HEK293 (cell line): ENCODE measurements at regions not wholly inside any gene's neighbourhood (a gene's known extent, or its start where the extent isn't known, plus 50 kb on each side); places are given as distances from the start of the nearest gene placed in this dataset.

Experiments
- CTCF ChIA-PET: fragments of 350-600 bp; formaldehyde crosslinking; extraction: SDS; loops from one replicate; lab custom pipeline; 2021; ENCODE audit warnings: antibody characterized with exemption; lab: Yijun Ruan, JAX
- POLR2A ChIA-PET: fragments of 300-600 bp; formaldehyde crosslinking; extraction: SDS; loops from one replicate; lab custom pipeline; 2020; ENCODE audit warnings: antibody characterized with exemption, inconsistent platforms; lab: Yijun Ruan, JAX
- H3K27ac ChIP-seq: fragments of 200-500 bp; sonication (Bioruptor generic); 2 replicates; pipeline ENCODE4 v1.5.1; 2014; ENCODE audit warnings: low read depth, low read length, control low read depth, inconsistent platforms; ENCODE audit errors: extremely low read depth
- H3K36me3 ChIP-seq, 2 experiments: fragments of 200-500 bp in 1 of 2; sonication (Bioruptor generic) in 1 of 2; 1 replicate in 1 of 2; 2 replicates in 1 of 2; pipeline ENCODE4 v1.5.1; 2014 to 2017; ENCODE audit warnings: inconsistent platforms in 2 of 2, low read length in 2 of 2; ENCODE audit not compliant: control insufficient read depth in 2 of 2, insufficient read depth in 1 of 2
- H3K4me1 ChIP-seq: fragments of 200-500 bp; sonication (Bioruptor generic); 2 replicates; pipeline ENCODE4 v1.5.1; 2014; ENCODE audit warnings: mild to moderate bottlenecking, low read length, inconsistent platforms; ENCODE audit not compliant: control insufficient read depth, insufficient read depth
- H3K4me3 ChIP-seq: 2 replicates; pipeline ENCODE4 v1.5.1; 2011; ENCODE audit warnings: low read depth, mild to moderate bottlenecking, control low read depth, low read length, moderate library complexity
- H3K9me3 ChIP-seq: fragments of 200-500 bp; sonication (Bioruptor generic); 2 replicates; pipeline ENCODE4 v1.5.1; 2014; ENCODE audit warnings: low read depth, low read length, inconsistent platforms; ENCODE audit not compliant: control insufficient read depth, insufficient read depth
- BCL11B ChIP-seq: fragments of 450-650 bp; formaldehyde crosslinking; IDR thresholded peaks from 2 replicates; pipeline ENCODE4 v1.5.1; 2016; ENCODE audit warnings: low read depth, missing biosample characterization, missing genetic modification characterization
- KLF1 ChIP-seq: fragments of 450-650 bp; formaldehyde crosslinking; IDR thresholded peaks from 2 replicates; pipeline ENCODE4 v1.5.1; 2016; ENCODE audit warnings: missing biosample characterization, missing genetic modification characterization
- MEIS1 ChIP-seq: sonication (generic); formaldehyde crosslinking; IDR thresholded peaks from 2 replicates; pipeline ENCODE4 v1.8.1; 2022; ENCODE audit warnings: missing genetic modification reagents, mild to moderate bottlenecking, borderline replicate concordance
- MZF1 ChIP-seq: fragments of 450-650 bp; formaldehyde crosslinking; IDR thresholded peaks from 2 replicates; pipeline ENCODE4 v1.5.1; 2017; ENCODE audit warnings: missing biosample characterization, missing genetic modification characterization, borderline replicate concordance
- OSR2 ChIP-seq: fragments of 450-650 bp; formaldehyde crosslinking; IDR thresholded peaks from 2 replicates; pipeline ENCODE4 v1.5.1; 2016; ENCODE audit warnings: missing biosample characterization, missing genetic modification characterization
- TCF7L2 ChIP-seq: IDR thresholded peaks from 2 replicates; pipeline ENCODE4 v1.6.1; 2011; ENCODE audit warnings: low read depth, mild to moderate bottlenecking, inconsistent platforms, low read length, moderate library complexity, borderline replicate concordance
- YY2 ChIP-seq: fragments of 450-650 bp; formaldehyde crosslinking; IDR thresholded peaks from 2 replicates; pipeline ENCODE4 v1.5.1; 2016; ENCODE audit warnings: missing biosample characterization, missing genetic modification characterization
- ZNF121 ChIP-seq: fragments of 450-650 bp; formaldehyde crosslinking; IDR thresholded peaks from 2 replicates; pipeline ENCODE4 v1.5.1; 2016; ENCODE audit warnings: missing biosample characterization, missing genetic modification characterization
- ZNF138 ChIP-seq: fragments of 450-650 bp; formaldehyde crosslinking; IDR thresholded peaks from 2 replicates; pipeline ENCODE4 v1.5.1; 2016; ENCODE audit warnings: missing biosample characterization, missing genetic modification characterization, borderline replicate concordance
- ZNF214 ChIP-seq: fragments of 450-650 bp; formaldehyde crosslinking; IDR thresholded peaks from 2 replicates; pipeline ENCODE4 v1.5.1; 2017; ENCODE audit warnings: missing biosample characterization, mild to moderate bottlenecking, missing genetic modification characterization, borderline replicate concordance
- ZNF341 ChIP-seq: fragments of 450-650 bp; formaldehyde crosslinking; IDR thresholded peaks from 2 replicates; pipeline ENCODE4; 2016; ENCODE audit warnings: low read depth, missing biosample characterization, missing genetic modification characterization
- ZNF394 ChIP-seq: fragments of 450-650 bp; formaldehyde crosslinking; IDR thresholded peaks from 2 replicates; pipeline ENCODE4 v1.5.1; 2016; ENCODE audit warnings: missing biosample characterization, missing genetic modification characterization, mild to moderate bottlenecking, moderate library complexity, borderline replicate concordance
- ZNF48 ChIP-seq: fragments of 450-650 bp; formaldehyde crosslinking; IDR thresholded peaks from 2 replicates; pipeline ENCODE4 v1.5.1; 2016; ENCODE audit warnings: missing biosample characterization, missing genetic modification characterization
- ZNF561 ChIP-seq: fragments of 450-650 bp; IDR thresholded peaks from 2 replicates; pipeline ENCODE4 v1.5.1; 2018; ENCODE audit warnings: missing biosample characterization, missing genetic modification characterization, borderline replicate concordance
- ZNF610 ChIP-seq: fragments of 450-650 bp; formaldehyde crosslinking; IDR thresholded peaks from 2 replicates; pipeline ENCODE4 v1.5.1; 2016; ENCODE audit warnings: missing biosample characterization, missing genetic modification characterization, borderline replicate concordance
- ZNF621 ChIP-seq: fragments of 450-650 bp; formaldehyde crosslinking; IDR thresholded peaks from 2 replicates; pipeline ENCODE4 v1.5.1; 2017; ENCODE audit warnings: missing biosample characterization, missing genetic modification characterization
- ZNF701 ChIP-seq: fragments of 450-650 bp; formaldehyde crosslinking; IDR thresholded peaks from 2 replicates; pipeline ENCODE4 v1.5.1; 2016; ENCODE audit warnings: missing biosample characterization, missing genetic modification characterization
- ZNF76 ChIP-seq: fragments of 450-650 bp; formaldehyde crosslinking; IDR thresholded peaks from 2 replicates; pipeline ENCODE4; 2016; ENCODE audit warnings: low read depth, missing biosample characterization, missing genetic modification characterization, borderline replicate concordance
- ZSCAN23 ChIP-seq: fragments of 450-650 bp; formaldehyde crosslinking; IDR thresholded peaks from 2 replicates; pipeline ENCODE4 v1.5.1; 2016; ENCODE audit warnings: missing biosample characterization, missing genetic modification characterization
- TF ChIP-seq, protein P1 (sequence below): fragments of 450-650 bp; formaldehyde crosslinking; IDR thresholded peaks from 2 replicates; pipeline ENCODE4 v1.5.1; 2016; ENCODE audit warnings: missing biosample characterization, missing genetic modification characterization
- TF ChIP-seq, protein P2 (sequence below): fragments of 450-650 bp; formaldehyde crosslinking; IDR thresholded peaks from 2 replicates; pipeline ENCODE4 v1.5.0; 2017; ENCODE audit warnings: missing biosample characterization, missing genetic modification characterization, borderline replicate concordance

GRCh38 chr9:110093417-110093816 is 114.5 kb downstream of the C9orf152 start:
- H3K36me3 ChIP-seq, result no peaks in the 10 kb centered on the region
- TF ChIP-seq MZF1 (no peak), ZNF121 (tag by site-specific recombination) (no peak), ZNF341 (tag by site-specific recombination) (no peak), ZNF621 (no peak), ZNF394 (no peak), ZNF610 (tag by site-specific recombination) (no peak), ZNF561 (no peak), OSR2 (tag by site-specific recombination) (no peak), YY2 (tag by site-specific recombination) (no peak), ZNF701 (tag by site-specific recombination) (no peak), BCL11B (tag by site-specific recombination) (no peak), ZNF48 (tag by site-specific recombination) (no peak), ZSCAN23 (tag by site-specific recombination) (no peak), KLF1 (no peak), ZNF138 (tag by site-specific recombination) (no peak), TCF7L2 (no peak)
- TF ChIP-seq, protein P1, sequence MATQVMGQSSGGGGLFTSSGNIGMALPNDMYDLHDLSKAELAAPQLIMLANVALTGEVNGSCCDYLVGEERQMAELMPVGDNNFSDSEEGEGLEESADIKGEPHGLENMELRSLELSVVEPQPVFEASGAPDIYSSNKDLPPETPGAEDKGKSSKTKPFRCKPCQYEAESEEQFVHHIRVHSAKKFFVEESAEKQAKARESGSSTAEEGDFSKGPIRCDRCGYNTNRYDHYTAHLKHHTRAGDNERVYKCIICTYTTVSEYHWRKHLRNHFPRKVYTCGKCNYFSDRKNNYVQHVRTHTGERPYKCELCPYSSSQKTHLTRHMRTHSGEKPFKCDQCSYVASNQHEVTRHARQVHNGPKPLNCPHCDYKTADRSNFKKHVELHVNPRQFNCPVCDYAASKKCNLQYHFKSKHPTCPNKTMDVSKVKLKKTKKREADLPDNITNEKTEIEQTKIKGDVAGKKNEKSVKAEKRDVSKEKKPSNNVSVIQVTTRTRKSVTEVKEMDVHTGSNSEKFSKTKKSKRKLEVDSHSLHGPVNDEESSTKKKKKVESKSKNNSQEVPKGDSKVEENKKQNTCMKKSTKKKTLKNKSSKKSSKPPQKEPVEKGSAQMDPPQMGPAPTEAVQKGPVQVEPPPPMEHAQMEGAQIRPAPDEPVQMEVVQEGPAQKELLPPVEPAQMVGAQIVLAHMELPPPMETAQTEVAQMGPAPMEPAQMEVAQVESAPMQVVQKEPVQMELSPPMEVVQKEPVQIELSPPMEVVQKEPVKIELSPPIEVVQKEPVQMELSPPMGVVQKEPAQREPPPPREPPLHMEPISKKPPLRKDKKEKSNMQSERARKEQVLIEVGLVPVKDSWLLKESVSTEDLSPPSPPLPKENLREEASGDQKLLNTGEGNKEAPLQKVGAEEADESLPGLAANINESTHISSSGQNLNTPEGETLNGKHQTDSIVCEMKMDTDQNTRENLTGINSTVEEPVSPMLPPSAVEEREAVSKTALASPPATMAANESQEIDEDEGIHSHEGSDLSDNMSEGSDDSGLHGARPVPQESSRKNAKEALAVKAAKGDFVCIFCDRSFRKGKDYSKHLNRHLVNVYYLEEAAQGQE, result no peak
- TF ChIP-seq, protein P2, sequence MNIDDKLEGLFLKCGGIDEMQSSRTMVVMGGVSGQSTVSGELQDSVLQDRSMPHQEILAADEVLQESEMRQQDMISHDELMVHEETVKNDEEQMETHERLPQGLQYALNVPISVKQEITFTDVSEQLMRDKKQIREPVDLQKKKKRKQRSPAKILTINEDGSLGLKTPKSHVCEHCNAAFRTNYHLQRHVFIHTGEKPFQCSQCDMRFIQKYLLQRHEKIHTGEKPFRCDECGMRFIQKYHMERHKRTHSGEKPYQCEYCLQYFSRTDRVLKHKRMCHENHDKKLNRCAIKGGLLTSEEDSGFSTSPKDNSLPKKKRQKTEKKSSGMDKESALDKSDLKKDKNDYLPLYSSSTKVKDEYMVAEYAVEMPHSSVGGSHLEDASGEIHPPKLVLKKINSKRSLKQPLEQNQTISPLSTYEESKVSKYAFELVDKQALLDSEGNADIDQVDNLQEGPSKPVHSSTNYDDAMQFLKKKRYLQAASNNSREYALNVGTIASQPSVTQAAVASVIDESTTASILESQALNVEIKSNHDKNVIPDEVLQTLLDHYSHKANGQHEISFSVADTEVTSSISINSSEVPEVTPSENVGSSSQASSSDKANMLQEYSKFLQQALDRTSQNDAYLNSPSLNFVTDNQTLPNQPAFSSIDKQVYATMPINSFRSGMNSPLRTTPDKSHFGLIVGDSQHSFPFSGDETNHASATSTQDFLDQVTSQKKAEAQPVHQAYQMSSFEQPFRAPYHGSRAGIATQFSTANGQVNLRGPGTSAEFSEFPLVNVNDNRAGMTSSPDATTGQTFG, result no peak
- H3K4me3 ChIP-seq, result no peak overlapping the region
- H3K9me3 ChIP-seq, result no peaks in the 10 kb centered on the region
- H3K27ac ChIP-seq, result no peak overlapping the region
- H3K4me1 ChIP-seq, result peaks cover 5% of the 10 kb centered on the region
- ChIA-PET POLR2A (no interaction called here), CTCF (no interaction called here)

GRCh38 chr9:110093871-110094270 is 114.1 kb downstream of the C9orf152 start:
- no peak overlapping the region for H3K4me3 ChIP-seq
- POLR2A ChIA-PET, result no interaction called here
- no peaks in the 10 kb centered on the region for H3K9me3 ChIP-seq
- no peak for TF ChIP-seq ZNF214 (tag by site-specific recombination)
- no peak for TF ChIP-seq ZNF76 (tag by site-specific recombination)
- TF ChIP-seq MEIS1, result no peak
- CTCF ChIA-PET, result no interaction called here
- peaks cover 5% of the 10 kb centered on the region for H3K4me1 ChIP-seq
- H3K27ac ChIP-seq, result no peak overlapping the region
- no peaks in the 10 kb centered on the region for H3K36me3 ChIP-seq
